Activated T-cell treated with anti-CD3 and anti-CD28 coated beads for 1 hour (primary cell): ENCODE measurements at regions not wholly inside any gene's neighbourhood (a gene's known extent, or its start where the extent isn't known, plus 50 kb on each side); places are given as distances from the start of the nearest gene placed in this dataset.

Source experiments
- DNase-seq: peaks from one replicate; pipeline ENCODE4 v3.0.0-alpha.2; 2020; ENCODE audit warnings: low read depth

- DNase-seq: peak; percentile 22
Measured at GRCh38 chr11:135075740-135076139, 663.7 kb upstream of the B3GAT1 start.

GRCh38 chr11:135074397-135074998, 662.5 kb upstream of the B3GAT1 start:
- no peak for DNase-seq

DNA sequence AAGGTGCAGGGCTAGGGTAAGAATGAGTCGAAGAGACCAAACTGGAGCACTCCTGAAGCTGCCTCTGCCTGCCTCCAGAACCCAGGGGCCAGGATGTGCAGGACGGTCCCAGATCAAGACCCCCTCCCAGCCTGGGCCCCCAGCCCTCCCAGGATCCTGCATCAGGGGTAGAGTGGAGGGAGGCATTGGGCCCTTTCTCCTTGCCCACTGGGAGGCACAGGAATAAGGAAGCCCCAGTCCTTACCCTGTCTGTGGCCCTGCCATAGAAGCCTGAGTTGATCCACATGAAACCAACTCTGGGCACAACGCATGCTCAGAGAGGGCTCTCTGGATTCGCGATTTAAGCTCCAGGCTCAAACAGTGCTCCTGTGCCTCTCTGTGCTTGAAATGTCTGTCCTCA, 661.8 kb upstream of the B3GAT1 start:
- no peak for DNase-seq

GRCh38 chr11:135073381-135073780, 661.3 kb upstream of the B3GAT1 start:
- DNase-seq: no peak

DNA sequence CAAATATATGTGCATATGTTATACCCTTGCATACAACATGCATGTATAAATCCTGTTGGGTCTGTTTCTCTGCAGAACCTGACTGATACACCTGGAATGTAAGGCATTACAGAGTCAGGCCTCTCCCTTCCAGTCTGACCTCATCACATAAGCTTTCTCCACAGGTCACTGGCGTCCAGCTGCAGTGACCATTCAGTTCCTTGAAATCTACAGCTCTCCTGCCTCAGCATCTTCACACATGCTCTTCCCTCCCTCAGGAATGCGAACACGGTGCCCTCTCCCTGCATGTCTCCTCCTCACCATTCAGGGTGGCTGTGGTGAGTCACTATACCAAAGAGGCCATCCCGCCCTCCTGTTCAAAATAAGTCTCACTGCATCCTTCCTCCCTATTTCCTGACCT, 657.8 kb upstream of the B3GAT1 start:
- DNase-seq: no peak

DNA sequence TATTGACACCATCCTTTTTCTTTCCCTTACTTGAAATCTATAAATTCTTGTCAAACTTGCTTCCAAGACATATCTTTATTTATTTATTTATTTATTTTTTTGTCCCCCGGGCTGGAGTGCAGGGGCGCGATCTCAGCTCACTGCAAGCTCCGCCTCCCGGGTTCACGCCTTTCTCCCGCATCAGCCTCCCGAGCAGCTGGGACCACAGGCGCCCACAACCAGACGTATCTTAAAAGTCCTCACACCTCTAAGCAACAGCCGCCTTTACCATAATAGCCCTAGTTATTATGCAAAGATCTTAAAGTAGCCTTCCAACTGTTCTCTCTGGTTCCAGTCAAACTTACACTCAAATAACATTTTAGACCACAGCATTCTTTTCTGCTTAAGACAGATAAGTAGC, 657.0 kb upstream of the B3GAT1 start:
- DNase-seq: no peak

GRCh38 chr11:135062994-135063393, 651.0 kb upstream of the B3GAT1 start:
- no peak for DNase-seq

DNA sequence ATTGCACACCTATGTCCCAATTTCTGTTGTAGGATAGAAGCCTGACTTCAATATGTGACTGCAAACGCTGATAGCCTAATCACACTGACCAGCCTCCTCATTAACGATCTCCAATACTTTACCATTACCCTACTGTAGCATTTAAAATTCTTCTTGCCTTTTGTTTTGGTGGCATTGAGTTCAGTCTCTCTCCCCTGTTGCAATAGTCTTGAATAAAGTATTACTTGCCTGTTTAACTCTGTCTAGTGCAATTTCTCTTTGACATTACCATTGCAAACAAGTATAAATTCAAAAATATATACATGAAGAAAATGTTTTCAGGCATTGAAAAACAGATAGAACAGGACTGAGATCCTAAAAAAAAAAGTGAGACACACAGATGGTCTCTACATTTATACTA, 649.1 kb upstream of the B3GAT1 start:
- no peak for DNase-seq

GRCh38 chr11:135046986-135047385, 634.9 kb upstream of the B3GAT1 start:
- DNase-seq: no peak

DNA sequence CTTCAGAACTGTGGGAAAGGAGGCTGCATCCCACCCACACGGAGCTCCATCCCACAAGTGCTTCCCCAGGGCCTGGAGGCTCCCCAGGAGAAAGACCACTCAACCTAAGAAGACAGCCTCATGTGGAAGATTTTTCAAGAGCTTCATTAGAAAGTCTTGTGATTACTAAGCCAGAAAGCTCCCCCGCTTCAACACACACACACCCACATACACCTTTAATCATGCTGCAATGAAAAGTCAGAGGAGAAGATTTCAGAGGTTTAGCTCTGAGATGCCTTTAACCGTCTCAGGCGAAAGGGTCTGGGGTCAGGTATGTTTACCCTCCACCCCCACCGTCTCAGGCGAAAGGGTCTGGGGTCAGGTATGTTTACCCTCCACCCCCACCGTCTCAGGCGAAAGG, 634.5 kb upstream of the B3GAT1 start:
- DNase-seq: no peak

DNA sequence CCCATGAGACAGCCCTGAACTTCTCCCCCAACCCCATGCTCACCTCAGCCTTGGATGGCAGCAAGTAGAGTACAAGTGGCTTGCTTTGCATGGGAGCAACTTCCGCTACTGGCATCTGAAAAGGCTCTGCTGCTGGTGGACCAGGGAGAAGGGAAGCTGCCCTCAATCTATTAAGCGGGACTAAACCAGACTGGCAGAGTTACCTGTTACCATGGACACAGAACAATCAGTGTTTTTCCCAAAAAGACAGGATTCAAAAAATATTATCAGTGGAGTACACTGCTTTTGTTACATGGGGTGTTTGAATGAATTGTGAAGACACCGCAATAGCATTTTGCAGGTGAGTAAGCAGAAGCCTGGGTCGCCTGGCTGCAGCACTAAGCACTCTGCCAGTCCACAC, 631.4 kb upstream of the B3GAT1 start:
- no peak for DNase-seq

DNA sequence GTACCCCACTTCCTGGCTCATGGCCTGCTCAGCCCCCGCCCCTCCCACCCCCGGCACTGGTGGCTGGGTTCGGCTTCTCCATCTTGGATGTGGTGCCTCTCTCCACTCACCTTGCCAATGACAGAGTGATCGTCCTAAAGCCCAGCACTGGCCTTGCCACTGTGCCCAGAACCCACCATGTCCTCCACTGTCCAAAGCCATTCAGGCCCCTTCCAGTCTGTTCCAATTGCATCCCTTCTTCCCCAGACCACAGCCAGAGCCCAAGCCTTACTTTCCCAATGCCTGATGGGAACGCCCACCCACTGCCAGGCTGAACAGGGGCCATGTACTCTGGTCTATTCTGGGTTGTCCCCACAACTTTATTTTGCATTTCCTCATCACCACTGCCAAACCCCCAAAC, 625.8 kb upstream of the B3GAT1 start:
- DNase-seq: no peak

- DNase-seq: no peak
Measured at GRCh38 chr11:135036488-135037297, 624.7 kb upstream of the B3GAT1 start.

GRCh38 chr11:135035282-135035681, 623.2 kb upstream of the B3GAT1 start:
- no peak for DNase-seq

- no peak for DNase-seq
Measured at GRCh38 chr11:135033540-135033939, 621.5 kb upstream of the B3GAT1 start.

DNA sequence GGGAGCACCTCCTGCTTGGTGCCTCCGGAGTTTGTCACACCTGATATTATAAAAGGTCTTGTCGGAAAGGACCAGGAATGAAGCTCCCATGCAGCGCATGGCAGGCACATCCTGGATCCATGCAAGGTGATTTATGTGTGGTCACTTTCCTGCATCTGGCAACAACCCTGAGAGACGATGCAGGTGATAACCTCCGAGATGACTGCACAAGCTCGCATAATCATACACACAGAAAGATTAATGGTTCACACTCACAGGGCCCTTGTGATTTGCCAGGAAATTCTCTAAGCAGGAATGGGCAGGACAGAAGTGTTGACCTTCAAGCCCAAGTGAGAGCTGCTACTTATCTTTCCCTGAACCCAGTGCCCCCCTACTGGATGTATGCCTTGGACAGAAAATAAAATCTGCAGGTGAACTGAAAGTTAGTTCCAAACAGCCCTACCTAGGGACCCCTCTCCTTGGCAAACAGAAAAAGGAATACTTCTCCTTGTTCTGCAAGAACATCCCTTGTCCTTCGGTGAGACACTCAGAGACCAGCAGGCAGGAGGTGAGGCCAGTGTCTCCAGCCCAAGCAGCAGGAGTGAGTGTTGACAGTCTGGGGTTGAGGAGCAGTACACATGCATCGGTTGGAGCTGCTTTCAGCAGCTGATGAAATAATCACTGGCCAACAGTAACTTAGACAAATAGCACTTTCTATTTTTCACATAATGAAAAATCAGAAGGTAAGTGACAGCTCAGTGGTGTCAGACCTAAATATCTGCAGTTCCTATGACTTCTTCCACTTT, 619.4 kb upstream of the B3GAT1 start:
- DNase-seq: no peak

- no peak for DNase-seq
Measured at GRCh38 chr11:135027461-135027860, 615.4 kb upstream of the B3GAT1 start.

GRCh38 chr11:135023499-135023898, 611.5 kb upstream of the B3GAT1 start:
- DNase-seq: no peak

DNA sequence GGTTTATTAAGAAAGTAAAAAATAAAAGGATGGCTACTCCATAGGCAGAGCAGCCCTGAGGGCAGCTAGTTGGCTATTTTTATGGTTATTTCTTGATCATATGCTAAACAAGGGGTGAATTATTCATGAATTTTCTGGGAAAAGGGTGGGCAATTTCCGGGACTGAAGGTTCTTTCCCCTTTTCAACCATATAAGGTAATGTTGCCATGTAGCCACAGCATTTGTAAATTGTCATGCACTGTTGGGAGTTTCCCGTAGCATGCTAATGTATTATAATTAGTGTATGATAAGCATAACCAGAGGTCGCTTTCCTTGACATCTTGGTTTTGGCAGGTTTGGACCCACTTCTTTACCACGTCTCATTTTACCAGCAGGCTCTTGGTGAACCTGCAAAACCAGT, 610.4 kb upstream of the B3GAT1 start:
- DNase-seq: no peak

- DNase-seq: no peak
Measured at GRCh38 chr11:135019899-135020298, 607.9 kb upstream of the B3GAT1 start.

GRCh38 chr11:135019343-135019871, 607.4 kb upstream of the B3GAT1 start:
- no peak for DNase-seq

GRCh38 chr11:135017296-135017695, 605.3 kb upstream of the B3GAT1 start:
- DNase-seq: no peak

DNA sequence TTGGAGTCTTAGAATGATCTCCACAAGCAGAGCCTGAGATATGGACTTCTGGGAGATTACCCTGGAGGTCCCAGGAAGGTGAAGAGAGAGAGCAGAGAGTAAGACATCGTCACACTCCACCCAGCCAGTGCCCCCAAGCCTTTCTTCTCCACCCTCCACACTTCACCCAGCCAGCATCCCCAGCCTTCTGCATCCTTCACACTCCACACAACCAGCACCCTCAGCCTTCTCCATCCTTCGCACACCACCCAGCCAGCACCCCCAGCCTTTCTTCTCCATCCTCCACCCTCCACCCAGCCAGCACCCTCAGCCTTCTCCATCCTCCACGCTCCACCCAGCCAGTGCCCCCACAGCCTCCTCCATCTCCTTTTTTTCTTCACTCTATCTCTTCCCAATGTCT, 603.9 kb upstream of the B3GAT1 start:
- no peak for DNase-seq
